ENCODE measurements at regions not wholly inside any gene's neighbourhood (a gene's known extent, or its start where the extent isn't known, plus 50 kb on each side); places are given as distances from the start of the nearest gene placed in this dataset.
"Not testable (repeated sequence)": the region's sequence is repeated elsewhere in the genome, so short reads cannot be mapped to it uniquely, and the experiment has no call there.

DNA sequence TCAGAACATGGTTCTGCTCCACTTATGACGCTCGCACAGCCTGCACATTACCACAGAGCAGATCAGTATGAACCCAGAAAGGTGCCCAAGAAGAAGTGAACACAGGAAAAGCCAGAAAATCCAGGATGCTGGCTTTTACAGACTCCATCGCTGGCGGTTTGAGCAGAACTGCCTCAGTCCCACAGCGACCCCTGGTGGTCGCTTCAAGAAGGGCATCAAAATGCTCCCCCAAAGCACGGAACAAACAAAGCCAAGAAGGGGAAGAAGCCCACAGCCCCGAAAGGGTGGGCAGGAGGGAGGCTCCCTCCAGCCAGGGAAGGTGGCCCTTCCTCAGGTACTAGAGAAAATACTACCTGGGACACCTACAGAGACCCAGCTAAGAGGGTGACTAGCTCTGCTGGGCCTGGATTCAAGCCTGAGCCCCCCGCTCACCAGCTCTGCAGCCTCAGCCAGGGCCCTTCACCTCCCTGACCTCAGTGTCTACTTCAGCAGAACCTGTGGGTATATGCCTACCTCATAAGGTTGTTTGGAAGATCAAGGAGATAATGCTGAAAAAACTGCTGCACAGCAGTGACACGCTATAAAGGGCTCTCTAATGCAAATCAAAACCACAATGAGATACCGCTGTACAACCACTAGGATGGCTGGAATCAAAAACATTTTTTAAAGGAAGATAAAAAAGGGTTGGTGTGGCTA lies 98.1 kb downstream of the NCOR2 start:
- Histone ChIP-seq H3K36me3 (ENCODE audit: control insufficient read depth in 3 of 3, insufficient read depth in 2 of 3, low read depth in 1 of 3, low read length in 3 of 3) (peaks cover 9 to 76% (median 19%) of the 10 kb centered on the region in 3 donors), H3K4me1 (ENCODE audit: control insufficient read depth in 3 of 3, insufficient read depth in 2 of 3, low read depth in 1 of 3, low read length in 2 of 3) (no peaks in the 10 kb centered on the region), H3K27me3 (ENCODE audit: control insufficient read depth in 3 of 3, insufficient read depth in 3 of 3, low read length in 3 of 3) (no peaks in the 10 kb centered on the region), H3K4me3 (ENCODE audit: low read depth in 1 of 3, low read length in 3 of 3) (no peak overlapping the region), H3K27ac (ENCODE audit: low read depth in 1 of 3, low read length in 2 of 3) (no peak overlapping the region), H3K9me3 (ENCODE audit: control insufficient read depth in 2 of 2, insufficient read depth in 1 of 2, low read depth in 1 of 2, low read length in 1 of 2) (peaks cover 0 to 63% of the 10 kb centered on the region in 2 donors)
- 81 to 94% (median 92%) methylated on average over 11 of the region's 11 CpGs for WGBS, 3 donors
- FAIRE-seq: no peak
- DNase-seq: no peak

DNA sequence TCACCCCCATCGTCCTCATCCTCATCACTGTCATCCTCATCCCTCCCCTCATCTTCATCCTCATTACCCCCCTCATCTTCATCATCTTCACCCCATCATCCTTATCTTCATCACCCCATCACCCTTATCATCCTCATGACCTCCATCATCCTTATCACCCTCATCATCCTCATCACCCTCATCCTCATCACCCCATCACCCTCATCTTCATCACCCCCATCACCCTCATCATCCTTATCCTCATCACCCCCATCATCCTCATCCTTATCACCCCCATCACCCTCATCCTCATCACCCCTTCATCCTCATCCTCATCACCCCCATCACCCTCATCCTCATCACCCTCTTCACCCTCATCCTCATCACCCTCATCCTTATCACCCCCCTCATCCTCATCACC lies 99.9 kb downstream of the NCOR2 start:
- 92 to 100% (median 97%) methylated on average over 1 of the region's 1 CpG for WGBS, 3 donors
- not testable (repeated sequence) for H3K27me3 ChIP-seq (ENCODE audit: control insufficient read depth in 3 of 3, insufficient read depth in 3 of 3, low read length in 3 of 3); H3K4me3 ChIP-seq (ENCODE audit: low read depth in 1 of 3, low read length in 3 of 3); DNase-seq; H3K27ac ChIP-seq (ENCODE audit: low read depth in 1 of 3, low read length in 2 of 3); H3K4me1 ChIP-seq (ENCODE audit: control insufficient read depth in 3 of 3, insufficient read depth in 2 of 3, low read depth in 1 of 3, low read length in 2 of 3); FAIRE-seq
- Histone ChIP-seq H3K9me3 (ENCODE audit: control insufficient read depth in 2 of 2, insufficient read depth in 1 of 2, low read depth in 1 of 2, low read length in 1 of 2) (peaks cover 0 to 45% of the 10 kb centered on the region in 2 donors), H3K36me3 (ENCODE audit: control insufficient read depth in 3 of 3, insufficient read depth in 2 of 3, low read depth in 1 of 3, low read length in 3 of 3) (peaks cover 8 to 75% (median 11%) of the 10 kb centered on the region in 3 donors)

- FAIRE-seq (no peak), DNase-seq (peak in 1 of 2 donors; percentile 52)
- Histone ChIP-seq H3K4me1 (ENCODE audit: control insufficient read depth in 3 of 3, insufficient read depth in 2 of 3, low read depth in 1 of 3, low read length in 2 of 3) (no peaks in the 10 kb centered on the region), H3K27ac (ENCODE audit: low read depth in 1 of 3, low read length in 2 of 3) (peak overlapping the region in 2 of 3 donors; percentile 56 to 68), H3K4me3 (ENCODE audit: low read depth in 1 of 3, low read length in 3 of 3) (no peak overlapping the region), H3K27me3 (ENCODE audit: control insufficient read depth in 3 of 3, insufficient read depth in 3 of 3, low read length in 3 of 3) (no peaks in the 10 kb centered on the region), H3K36me3 (ENCODE audit: control insufficient read depth in 3 of 3, insufficient read depth in 2 of 3, low read depth in 1 of 3, low read length in 3 of 3) (peaks cover under 1 to 76% (median 7%) of the 10 kb centered on the region in 3 donors), H3K9me3 (ENCODE audit: control insufficient read depth in 2 of 2, insufficient read depth in 1 of 2, low read depth in 1 of 2, low read length in 1 of 2) (peaks cover 0 to 41% of the 10 kb centered on the region in 2 donors)
- WGBS, 3 donors: 60 to 82% (median 82%) methylated on average over 29 of the region's 29 CpGs
These were observed 100.9 kb downstream of the NCOR2 start for GRCh38 chr12:124466216-124467128.

DNA sequence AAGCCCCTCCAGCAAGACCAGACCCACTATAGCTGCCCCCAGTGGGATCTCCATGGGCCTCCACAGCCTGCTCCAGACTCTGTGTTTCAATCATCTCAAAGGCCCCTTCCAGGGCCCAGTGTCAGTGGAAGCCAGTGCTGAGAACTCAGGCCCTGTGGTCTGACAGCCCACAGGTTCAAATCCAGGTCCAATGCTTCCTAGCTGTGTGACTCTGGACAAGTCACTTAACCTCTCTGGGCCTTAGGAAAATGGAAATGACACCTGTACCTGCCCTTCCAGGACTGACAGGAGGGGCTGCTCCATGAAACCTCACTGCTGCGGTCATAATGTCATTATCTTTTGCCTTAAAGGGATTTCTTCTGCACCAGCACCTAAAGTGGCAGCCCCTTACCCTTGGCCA lies 101.9 kb downstream of the NCOR2 start:
- H3K27me3 ChIP-seq (ENCODE audit: control insufficient read depth in 3 of 3, insufficient read depth in 3 of 3, low read length in 3 of 3): no peaks in the 10 kb centered on the region
- peaks cover 0 to 33% of the 10 kb centered on the region in 2 donors for H3K9me3 ChIP-seq (ENCODE audit: control insufficient read depth in 2 of 2, insufficient read depth in 1 of 2, low read depth in 1 of 2, low read length in 1 of 2)
- peaks cover 0 to 76% (median 7%) of the 10 kb centered on the region in 3 donors for H3K36me3 ChIP-seq (ENCODE audit: control insufficient read depth in 3 of 3, insufficient read depth in 2 of 3, low read depth in 1 of 3, low read length in 3 of 3)
- peak overlapping the region in 1 of 3 donors; percentile 51 for H3K27ac ChIP-seq (ENCODE audit: low read depth in 1 of 3, low read length in 2 of 3)
- no peaks in the 10 kb centered on the region for H3K4me1 ChIP-seq (ENCODE audit: control insufficient read depth in 3 of 3, insufficient read depth in 2 of 3, low read depth in 1 of 3, low read length in 2 of 3)
- no peak overlapping the region for H3K4me3 ChIP-seq (ENCODE audit: low read depth in 1 of 3, low read length in 3 of 3)
- FAIRE-seq: no peak
- DNase-seq: no peak
- 88 to 95% (median 93%) methylated on average over 1 of the region's 1 CpG for WGBS, 3 donors

DNA sequence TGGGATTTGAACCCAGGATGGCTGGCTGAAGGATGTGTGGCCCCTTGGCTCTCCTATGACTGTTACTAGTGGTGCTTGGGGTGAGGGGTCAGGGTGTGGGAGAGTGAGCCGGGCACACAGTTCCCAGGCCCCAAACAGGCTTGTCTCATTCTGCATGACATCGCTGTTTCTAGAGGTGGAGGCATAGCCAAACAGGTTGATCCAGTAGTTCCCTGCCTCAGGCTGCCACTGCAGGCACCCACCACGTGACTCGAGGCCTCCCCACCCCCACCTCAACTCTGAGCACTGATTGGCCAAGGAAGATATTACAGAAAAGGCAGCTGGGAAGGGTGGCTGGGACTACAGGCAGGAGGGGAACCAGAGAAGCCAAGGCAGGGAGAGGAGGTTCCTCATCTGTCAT lies 102.6 kb downstream of the NCOR2 start:
- Histone ChIP-seq H3K27me3 (ENCODE audit: control insufficient read depth in 3 of 3, insufficient read depth in 3 of 3, low read length in 3 of 3) (no peaks in the 10 kb centered on the region), H3K27ac (ENCODE audit: low read depth in 1 of 3, low read length in 2 of 3) (no peak overlapping the region), H3K4me1 (ENCODE audit: control insufficient read depth in 3 of 3, insufficient read depth in 2 of 3, low read depth in 1 of 3, low read length in 2 of 3) (no peaks in the 10 kb centered on the region), H3K9me3 (ENCODE audit: control insufficient read depth in 2 of 2, insufficient read depth in 1 of 2, low read depth in 1 of 2, low read length in 1 of 2) (peaks cover 0 to 31% of the 10 kb centered on the region in 2 donors), H3K4me3 (ENCODE audit: low read depth in 1 of 3, low read length in 3 of 3) (no peak overlapping the region), H3K36me3 (ENCODE audit: control insufficient read depth in 3 of 3, insufficient read depth in 2 of 3, low read depth in 1 of 3, low read length in 3 of 3) (peaks cover 0 to 78% (median 3%) of the 10 kb centered on the region in 3 donors)
- WGBS, 3 donors: 94 to 97% (median 95%) methylated on average over 4 of the region's 4 CpGs
- DNase-seq (no peak), FAIRE-seq (no peak)

GRCh38 chr12:124464062-124464461 lies 103.3 kb downstream of the NCOR2 start:
- DNase-seq (no peak), FAIRE-seq (no peak)
- H3K27ac ChIP-seq (ENCODE audit: low read depth in 1 of 3, low read length in 2 of 3): no peak overlapping the region
- no peak overlapping the region for H3K4me3 ChIP-seq (ENCODE audit: low read depth in 1 of 3, low read length in 3 of 3)
- no peaks in the 10 kb centered on the region for H3K4me1 ChIP-seq (ENCODE audit: control insufficient read depth in 3 of 3, insufficient read depth in 2 of 3, low read depth in 1 of 3, low read length in 2 of 3)
- 47 to 77% (median 69%) methylated on average over 4 of the region's 4 CpGs for WGBS, 3 donors
- peaks cover 0 to 29% of the 10 kb centered on the region in 2 donors for H3K9me3 ChIP-seq (ENCODE audit: control insufficient read depth in 2 of 2, insufficient read depth in 1 of 2, low read depth in 1 of 2, low read length in 1 of 2)
- H3K36me3 ChIP-seq (ENCODE audit: control insufficient read depth in 3 of 3, insufficient read depth in 2 of 3, low read depth in 1 of 3, low read length in 3 of 3): peaks cover 0 to 78% (median 1%) of the 10 kb centered on the region in 3 donors
- no peaks in the 10 kb centered on the region for H3K27me3 ChIP-seq (ENCODE audit: control insufficient read depth in 3 of 3, insufficient read depth in 3 of 3, low read length in 3 of 3)

GRCh38 chr12:124463341-124463921 lies 104.0 kb downstream of the NCOR2 start:
- Histone ChIP-seq H3K36me3 (ENCODE audit: control insufficient read depth in 3 of 3, insufficient read depth in 2 of 3, low read depth in 1 of 3, low read length in 3 of 3) (peaks cover 0 to 81% (median 1%) of the 10 kb centered on the region in 3 donors), H3K9me3 (ENCODE audit: control insufficient read depth in 2 of 2, insufficient read depth in 1 of 2, low read depth in 1 of 2, low read length in 1 of 2) (peaks cover 0 to 28% of the 10 kb centered on the region in 2 donors), H3K4me3 (ENCODE audit: low read depth in 1 of 3, low read length in 3 of 3) (no peak overlapping the region), H3K27ac (ENCODE audit: low read depth in 1 of 3, low read length in 2 of 3) (peak overlapping the region in 1 of 3 donors; percentile 22), H3K27me3 (ENCODE audit: control insufficient read depth in 3 of 3, insufficient read depth in 3 of 3, low read length in 3 of 3) (no peaks in the 10 kb centered on the region), H3K4me1 (ENCODE audit: control insufficient read depth in 3 of 3, insufficient read depth in 2 of 3, low read depth in 1 of 3, low read length in 2 of 3) (no peaks in the 10 kb centered on the region)
- FAIRE-seq (no peak), DNase-seq (no peak)
- 77 to 88% (median 86%) methylated on average over 21 to 23 of the region's 23 CpGs for WGBS, 3 donors

DNA sequence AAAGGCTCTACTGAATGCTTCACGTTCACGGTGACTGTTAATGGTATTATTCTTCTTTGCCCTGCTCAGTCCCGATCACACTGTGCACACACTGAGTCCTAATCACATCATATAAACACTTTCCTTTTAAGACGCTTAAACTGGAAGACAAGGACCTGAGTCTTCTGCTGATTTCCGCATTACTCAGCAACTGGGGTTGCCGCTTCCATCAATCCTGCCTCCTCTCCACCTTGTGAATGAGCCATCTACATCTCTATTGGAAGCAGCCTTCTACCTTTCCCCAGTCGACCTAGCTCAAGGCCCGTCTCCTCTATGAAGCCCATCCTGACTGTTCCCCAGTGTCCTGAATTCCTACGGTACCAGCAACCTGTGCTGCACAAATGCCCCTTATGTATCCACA lies 104.7 kb downstream of the NCOR2 start:
- Histone ChIP-seq H3K36me3 (ENCODE audit: control insufficient read depth in 3 of 3, insufficient read depth in 2 of 3, low read depth in 1 of 3, low read length in 3 of 3) (peaks cover 0 to 88% (median 1%) of the 10 kb centered on the region in 3 donors), H3K4me1 (ENCODE audit: control insufficient read depth in 3 of 3, insufficient read depth in 2 of 3, low read depth in 1 of 3, low read length in 2 of 3) (no peaks in the 10 kb centered on the region), H3K9me3 (ENCODE audit: control insufficient read depth in 2 of 2, insufficient read depth in 1 of 2, low read depth in 1 of 2, low read length in 1 of 2) (peaks cover 0 to 28% of the 10 kb centered on the region in 2 donors), H3K27ac (ENCODE audit: low read depth in 1 of 3, low read length in 2 of 3) (peak overlapping the region in 1 of 3 donors; percentile 22), H3K4me3 (ENCODE audit: low read depth in 1 of 3, low read length in 3 of 3) (no peak overlapping the region), H3K27me3 (ENCODE audit: control insufficient read depth in 3 of 3, insufficient read depth in 3 of 3, low read length in 3 of 3) (no peaks in the 10 kb centered on the region)
- 82 to 92% (median 88%) methylated on average over 9 of the region's 9 CpGs for WGBS, 3 donors
- no peak for FAIRE-seq
- DNase-seq: no peak
